Prostate gland (tissue), 2 donors: ENCODE measurements at regions not wholly inside any gene's neighbourhood (a gene's known extent, or its start where the extent isn't known, plus 50 kb on each side); places are given as distances from the start of the nearest gene placed in this dataset.

ENCODE experiments used
- DNase-seq: peaks from one replicate; pipeline ENCODE4 v3.0.0-alpha.2; 2019; ENCODE audit warnings: low spot score
- H3K27ac ChIP-seq, 2 donors: fragments of 200-600 bp; sonication (generic); 2 replicates each; pipeline ENCODE4 v1.5.1; 2017 to 2019
- H3K27me3 ChIP-seq: fragments of 200-600 bp; sonication (generic); replicated peaks from 2 replicates; pipeline ENCODE4 v1.5.1; 2019; ENCODE audit not compliant: insufficient read depth
- H3K36me3 ChIP-seq, 2 donors: fragments of 200-600 bp; sonication (generic); 1 replicate in 1 of 2; 2 replicates in 1 of 2; pipeline versions ENCODE4 v1.5.1 to v1.8.1; 2017 to 2019
- H3K4me1 ChIP-seq: fragments of 200-600 bp; sonication (generic); replicated peaks from 2 replicates; pipeline ENCODE4 v1.5.1; 2019
- H3K4me3 ChIP-seq, 2 donors: fragments of 200-600 bp; sonication (generic); 2 replicates each; pipeline ENCODE4 v1.5.1; 2017 to 2019
- H3K9me3 ChIP-seq: fragments of 200-600 bp; sonication (generic); 2 replicates; pipeline ENCODE4 v1.5.1; 2017
- CTCF ChIP-seq, 4 experiments: fragments of 200-600 bp in 2 of 4; fragments of 450-650 bp in 2 of 4; sonication (generic) in 2 of 4; IDR thresholded peaks; 1 replicate in 3 of 4; 2 replicates in 1 of 4; pipeline ENCODE4 v1.5.1; 2016 to 2019; ENCODE audit warnings: antibody characterized with exemption in 4 of 4, mild to moderate bottlenecking in 2 of 4, moderate library complexity in 2 of 4
- POLR2A ChIP-seq: fragments of 450-650 bp; IDR thresholded peaks from one replicate; pipeline ENCODE4 v1.6.1; 2016; ENCODE audit warnings: antibody characterized with exemption, mild to moderate bottlenecking
- POLR2AphosphoS5 ChIP-seq: sonication (generic); formaldehyde crosslinking; IDR thresholded peaks from one replicate; pipeline ENCODE4 v1.6.1; 2017; ENCODE audit warnings: antibody characterized with exemption
- WGBS: methylation state at CpG from one replicate; pipeline ENCODE4 v1.1.5; 2018; 5-methylcytosine and 5-hydroxymethylcytosine counted together
- intact Hi-C: fragments of 100-400 bp; cut with DNase I; formaldehyde crosslinking; loops from one replicate; pipeline ENCODE4 v1.14.2; 2022
- small RNA-seq, 2 donors: library from RNA; depleted of rRNA; stranded (forward); fragments of <200 nt; gene quantifications; one replicate each; pipeline ENCODE3, GENCODE V24; 2016

GRCh38 chr13:75913925-75914324 is 277.8 kb downstream of the LMO7 start:
- Histone ChIP-seq H3K9me3 (no peaks in the 10 kb centered on the region), H3K27ac (no peak overlapping the region), H3K27me3 (no peaks in the 10 kb centered on the region), H3K4me1 (no peaks in the 10 kb centered on the region), H3K36me3 (no peaks in the 10 kb centered on the region), H3K4me3 (no peak overlapping the region)
- intact Hi-C loops: no loop called here
- TF ChIP-seq CTCF (IDR thresholded peaks at IDR 0.05) (no peak), POLR2AphosphoS5 (no peak), POLR2A (no peak)
- DNase-seq: no peak
- WGBS: 69% methylated on average over 5 of the region's 5 CpGs

- intact Hi-C loops: no loop called here
- no peaks in the 10 kb centered on the region for H3K4me1 ChIP-seq
These were observed 274.5 kb downstream of the LMO7 start for GRCh38 chr13:75910591-75910990.

More at GRCh38 chr13:75910591-75910990, 274.5 kb downstream of the LMO7 start:
- 87% methylated on average over 2 of the region's 2 CpGs for WGBS
- Histone ChIP-seq H3K27ac (no peak overlapping the region), H3K36me3 (no peaks in the 10 kb centered on the region), H3K27me3 (no peaks in the 10 kb centered on the region), H3K9me3 (no peaks in the 10 kb centered on the region), H3K4me3 (no peak overlapping the region)
- TF ChIP-seq POLR2A (no peak), CTCF (IDR thresholded peaks at IDR 0.05) (no peak)
- DNase-seq: no peak

Small RNA genes in the stretch of these regions (small RNA-seq; reads per million reads assigned to genes)
- gene RN7SL571P: 0 reads per million in 2 donors
